ENCODE measurements at regions not wholly inside any gene's neighbourhood (a gene's known extent, or its start where the extent isn't known, plus 50 kb on each side); places are given as distances from the start of the nearest gene placed in this dataset.

DNA sequence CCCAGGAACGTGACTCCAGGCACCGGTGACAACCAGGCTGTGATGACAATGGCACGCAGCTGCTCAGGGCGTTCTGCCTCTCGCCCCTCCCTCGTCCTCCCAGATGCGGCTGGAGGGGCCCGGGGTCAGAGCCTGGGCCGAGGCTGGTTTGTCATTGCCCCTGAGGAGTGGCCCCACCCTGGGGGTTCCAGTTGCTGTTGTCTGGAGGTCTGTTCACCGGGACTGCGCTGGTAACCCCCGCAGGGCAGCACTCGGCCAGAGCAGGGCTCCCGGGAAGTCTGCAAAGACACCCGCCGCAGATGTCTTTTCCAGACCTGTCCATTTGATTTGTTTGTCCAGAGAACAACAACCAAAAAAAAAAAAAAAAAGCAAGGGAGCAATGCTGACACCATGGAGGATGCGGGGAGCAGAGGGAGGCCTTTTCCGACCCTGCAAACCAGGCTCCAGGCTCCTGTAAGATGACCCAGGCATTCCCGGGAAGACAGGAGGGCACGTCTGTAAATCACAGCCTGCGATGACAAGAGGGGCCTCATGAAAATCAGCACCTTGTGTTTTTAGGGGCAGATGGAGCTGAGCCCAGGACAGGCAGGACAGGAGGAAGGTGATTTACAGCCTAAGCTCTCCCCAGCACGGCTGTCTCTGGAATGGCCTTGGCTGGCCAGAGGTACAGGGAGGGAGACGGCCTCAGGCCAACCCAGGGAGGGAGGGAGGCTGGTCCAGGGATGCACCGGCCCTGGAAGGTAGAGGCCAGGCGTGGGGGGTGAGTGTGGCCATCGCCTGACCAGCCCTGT is 189.3 kb downstream of the ERMARD start:
- H3K4me3 Mint-ChIP-seq (ENCODE audit: unreplicated experiment) = no peak overlapping the region
- H3K4me1 Mint-ChIP-seq (ENCODE audit: unreplicated experiment) = no peaks in the 10 kb centered on the region
- TF ChIP-seq, protein P1, sequence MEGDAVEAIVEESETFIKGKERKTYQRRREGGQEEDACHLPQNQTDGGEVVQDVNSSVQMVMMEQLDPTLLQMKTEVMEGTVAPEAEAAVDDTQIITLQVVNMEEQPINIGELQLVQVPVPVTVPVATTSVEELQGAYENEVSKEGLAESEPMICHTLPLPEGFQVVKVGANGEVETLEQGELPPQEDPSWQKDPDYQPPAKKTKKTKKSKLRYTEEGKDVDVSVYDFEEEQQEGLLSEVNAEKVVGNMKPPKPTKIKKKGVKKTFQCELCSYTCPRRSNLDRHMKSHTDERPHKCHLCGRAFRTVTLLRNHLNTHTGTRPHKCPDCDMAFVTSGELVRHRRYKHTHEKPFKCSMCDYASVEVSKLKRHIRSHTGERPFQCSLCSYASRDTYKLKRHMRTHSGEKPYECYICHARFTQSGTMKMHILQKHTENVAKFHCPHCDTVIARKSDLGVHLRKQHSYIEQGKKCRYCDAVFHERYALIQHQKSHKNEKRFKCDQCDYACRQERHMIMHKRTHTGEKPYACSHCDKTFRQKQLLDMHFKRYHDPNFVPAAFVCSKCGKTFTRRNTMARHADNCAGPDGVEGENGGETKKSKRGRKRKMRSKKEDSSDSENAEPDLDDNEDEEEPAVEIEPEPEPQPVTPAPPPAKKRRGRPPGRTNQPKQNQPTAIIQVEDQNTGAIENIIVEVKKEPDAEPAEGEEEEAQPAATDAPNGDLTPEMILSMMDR (IDR thresholded peaks at IDR 0.05) = no peak
- H3K9me3 Mint-ChIP-seq (ENCODE audit: unreplicated experiment) = peaks cover 8% of the 10 kb centered on the region
- no peak overlapping the region for H3K27ac Mint-ChIP-seq (ENCODE audit: unreplicated experiment)
- H3K27me3 Mint-ChIP-seq (ENCODE audit: unreplicated experiment) = no peaks in the 10 kb centered on the region
- DNase-seq (ENCODE audit: extremely low spot score, unreplicated experiment) = peak; percentile 84
- no peaks in the 10 kb centered on the region for H3K36me3 Mint-ChIP-seq (ENCODE audit: unreplicated experiment)

DNA sequence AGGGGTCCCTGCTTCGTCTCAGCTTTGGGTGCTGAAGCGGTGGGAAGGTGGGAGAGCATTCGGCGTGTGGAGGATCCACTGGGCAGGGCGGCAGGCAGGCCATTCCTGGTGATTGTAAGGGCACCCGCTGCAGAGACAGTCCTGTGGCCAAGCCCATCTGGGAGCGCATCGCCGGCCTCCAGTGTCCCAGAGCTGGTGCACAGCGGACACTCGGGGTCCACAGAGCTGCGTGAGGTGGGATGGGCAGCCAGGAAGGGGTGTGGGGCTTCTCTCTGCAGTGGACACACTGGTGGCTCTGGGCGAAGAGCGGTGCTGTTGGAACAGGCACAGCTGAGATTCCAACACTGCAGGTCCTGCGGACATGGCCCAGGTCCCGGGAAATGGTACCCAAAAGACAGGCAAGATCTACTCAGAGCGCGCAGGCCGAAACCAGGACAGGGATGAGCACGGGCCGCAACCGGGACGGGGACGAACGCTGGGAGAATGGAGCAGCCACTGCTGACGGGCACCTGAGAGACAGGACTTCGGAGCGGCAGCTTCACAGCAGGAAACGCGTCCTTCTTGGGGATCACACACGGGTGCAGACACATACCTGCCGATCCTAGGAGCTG is 188.2 kb downstream of the ERMARD start:
- Mint-ChIP-seq H3K4me3 (ENCODE audit: unreplicated experiment) (no peak overlapping the region), H3K27ac (ENCODE audit: unreplicated experiment) (no peak overlapping the region), H3K27me3 (ENCODE audit: unreplicated experiment) (no peaks in the 10 kb centered on the region), H3K36me3 (ENCODE audit: unreplicated experiment) (no peaks in the 10 kb centered on the region), H3K4me1 (ENCODE audit: unreplicated experiment) (no peaks in the 10 kb centered on the region), H3K9me3 (ENCODE audit: unreplicated experiment) (peaks cover 8% of the 10 kb centered on the region)
- TF ChIP-seq, protein P1 (IDR thresholded peaks at IDR 0.05) = no peak
- peak; percentile 82 for DNase-seq (ENCODE audit: extremely low spot score, unreplicated experiment)

DNA sequence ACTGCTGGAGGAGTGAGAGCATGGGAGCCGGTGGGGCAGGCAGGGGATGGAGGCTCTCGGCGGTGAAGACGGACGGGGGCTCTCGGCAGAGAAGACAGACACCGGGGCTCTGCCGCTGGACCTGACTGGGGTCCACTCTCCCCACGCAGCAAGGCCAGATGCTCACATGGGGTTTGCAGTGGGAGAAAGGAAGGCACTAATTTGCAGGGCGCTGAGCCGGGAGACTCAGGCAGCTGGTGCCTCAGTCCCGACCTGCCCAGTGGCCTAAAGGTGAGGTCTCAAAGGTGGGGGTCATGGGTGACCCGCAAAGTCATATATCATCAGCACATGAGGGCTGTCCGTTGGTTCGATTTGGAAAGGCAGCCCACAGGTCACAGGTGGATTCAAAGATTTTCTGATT is 187.3 kb downstream of the ERMARD start:
- no peaks in the 10 kb centered on the region for H3K27me3 Mint-ChIP-seq (ENCODE audit: unreplicated experiment)
- H3K4me1 Mint-ChIP-seq (ENCODE audit: unreplicated experiment) = no peaks in the 10 kb centered on the region
- H3K4me3 Mint-ChIP-seq (ENCODE audit: unreplicated experiment) = no peak overlapping the region
- H3K27ac Mint-ChIP-seq (ENCODE audit: unreplicated experiment) = no peak overlapping the region
- peaks cover under 1% of the 10 kb centered on the region for H3K9me3 Mint-ChIP-seq (ENCODE audit: unreplicated experiment)
- H3K36me3 Mint-ChIP-seq (ENCODE audit: unreplicated experiment) = no peaks in the 10 kb centered on the region
- TF ChIP-seq, protein P1 (IDR thresholded peaks at IDR 0.05) = no peak
- DNase-seq (ENCODE audit: extremely low spot score, unreplicated experiment) = no peak

DNA sequence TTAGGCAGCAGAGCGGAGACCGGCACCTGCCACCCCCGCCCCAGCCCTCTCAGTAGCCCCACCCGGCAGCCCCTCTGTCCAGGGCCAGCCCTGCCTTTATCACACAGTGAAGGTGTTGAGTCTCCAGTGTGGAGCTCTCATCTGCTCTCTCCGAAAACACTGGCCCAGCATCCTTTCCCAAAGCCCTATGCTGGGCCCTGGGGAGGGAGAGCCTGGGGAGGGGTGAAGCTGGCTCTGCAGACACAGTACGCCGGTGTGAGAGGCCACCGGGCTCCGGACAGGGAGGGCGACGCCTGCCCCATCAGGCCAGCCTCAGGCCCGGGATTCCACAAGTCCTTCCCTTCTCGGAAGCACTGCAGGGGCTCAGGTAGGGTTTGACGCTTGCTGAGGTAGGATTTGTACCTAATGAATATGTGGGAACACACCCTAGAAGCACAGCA is 186.9 kb downstream of the ERMARD start:
- Mint-ChIP-seq H3K27ac (ENCODE audit: unreplicated experiment) (no peak overlapping the region), H3K4me1 (ENCODE audit: unreplicated experiment) (no peaks in the 10 kb centered on the region), H3K9me3 (ENCODE audit: unreplicated experiment) (no peaks in the 10 kb centered on the region), H3K27me3 (ENCODE audit: unreplicated experiment) (no peaks in the 10 kb centered on the region), H3K4me3 (ENCODE audit: unreplicated experiment) (no peak overlapping the region), H3K36me3 (ENCODE audit: unreplicated experiment) (no peaks in the 10 kb centered on the region)
- DNase-seq (ENCODE audit: extremely low spot score, unreplicated experiment) = peak; percentile 83
- TF ChIP-seq, protein P1 (IDR thresholded peaks at IDR 0.05) = no peak

All from osteocyte (in vitro differentiated cells).